IMR-90 (cell line): ENCODE measurements at regions not wholly inside any gene's neighbourhood (a gene's known extent, or its start where the extent isn't known, plus 50 kb on each side); places are given as distances from the start of the nearest gene placed in this dataset.

Experiments used
- ATAC-seq: fragments of 200-7000 bp; cut with Tn5 transposase; 2 replicates; pipeline ENCODE4 v1.9.1; 2020; ENCODE audit warnings: low read depth, mild to moderate bottlenecking, moderate library complexity
- BruUV-seq: library from RNA; stranded (reverse); fragments of 400-500 nt; replicated peaks from 2 replicates; lab custom pipeline; 2021; lab: Mats Ljungman, UMichigan
- CTCF ChIA-PET: fragments of 300-600 bp; formaldehyde crosslinking; extraction: SDS; loops from one replicate; lab custom pipeline; 2021; ENCODE audit warnings: antibody characterized with exemption; lab: Yijun Ruan, JAX
- POLR2A ChIA-PET: fragments of 300-600 bp; sonication (Branson Sonifier 250); formaldehyde crosslinking; loops from one replicate; lab custom pipeline; 2022; ENCODE audit warnings: antibody characterized with exemption; ENCODE audit not compliant: unreplicated experiment; lab: Charles Lee
- DNase-seq: peaks from one replicate; pipeline ENCODE4 v3.0.0; 2013
- H2AFZ ChIP-seq: replicated peaks from 2 replicates; pipeline ENCODE3; 2013; ENCODE audit warnings: low read length, mild to moderate bottlenecking; ENCODE audit not compliant: poor library complexity
- H2AK5ac ChIP-seq: 2 replicates; pipeline ENCODE4 v1.6.1; 2013; ENCODE audit warnings: low read depth, low read length, inconsistent platforms
- H2AK9ac ChIP-seq: replicated peaks from 2 replicates; pipeline ENCODE3; 2013; ENCODE audit warnings: mild to moderate bottlenecking, low read depth, low read length, moderate library complexity; ENCODE audit not compliant: poor library complexity
- H2BK120ac ChIP-seq: 2 replicates; pipeline ENCODE4 v1.6.1; 2013; ENCODE audit warnings: low read depth, low read length, inconsistent platforms
- H2BK15ac ChIP-seq: 3 replicates; pipeline ENCODE4 v1.6.1; 2013; ENCODE audit warnings: low read depth, low read length, inconsistent platforms
- H2BK20ac ChIP-seq: 2 replicates; pipeline ENCODE4 v1.6.1; 2013; ENCODE audit warnings: low read depth, mild to moderate bottlenecking, inconsistent platforms, low read length, moderate library complexity
- H2BK5ac ChIP-seq: 2 replicates; pipeline ENCODE4 v1.6.1; 2013; ENCODE audit warnings: mild to moderate bottlenecking, low read depth, low read length, inconsistent platforms; ENCODE audit not compliant: poor library complexity, severe bottlenecking
- H3K14ac ChIP-seq: replicated peaks from 2 replicates; pipeline ENCODE4 v1.6.1; 2013; ENCODE audit warnings: low read depth, low read length, inconsistent platforms
- H3K18ac ChIP-seq: 2 replicates; pipeline ENCODE4 v1.6.1; 2013; ENCODE audit warnings: low read depth, low read length, control low read depth
- H3K23ac ChIP-seq: 2 replicates; pipeline ENCODE4 v1.6.1; 2013; ENCODE audit warnings: low read depth, low read length, inconsistent platforms
- H3K27ac ChIP-seq: 2 replicates; pipeline ENCODE4 v1.5.1; 2013; ENCODE audit warnings: mild to moderate bottlenecking, control low read depth, low read length; ENCODE audit not compliant: insufficient read depth
- H3K27me3 ChIP-seq: 2 replicates; pipeline ENCODE4 v1.6.1; 2013; ENCODE audit warnings: low read length; ENCODE audit not compliant: control insufficient read depth, insufficient read depth
- H3K36me3 ChIP-seq: 2 replicates; pipeline ENCODE4 v1.6.1; 2013; ENCODE audit warnings: low read length, mixed read lengths; ENCODE audit not compliant: control insufficient read depth, insufficient read depth
- H3K4ac ChIP-seq: 2 replicates; pipeline ENCODE4 v1.6.1; 2013; ENCODE audit warnings: low read depth, low read length, inconsistent platforms
- H3K4me1 ChIP-seq: 2 replicates; pipeline ENCODE4 v1.6.1; 2013; ENCODE audit warnings: low read length, mixed read lengths; ENCODE audit not compliant: control insufficient read depth, insufficient read depth
- H3K4me2 ChIP-seq: 2 replicates; pipeline ENCODE4 v1.6.1; 2013; ENCODE audit warnings: low read depth, mild to moderate bottlenecking, control low read depth, low read length, moderate library complexity
- H3K4me3 ChIP-seq: 2 replicates; pipeline ENCODE4 v1.5.1; 2013; ENCODE audit warnings: low read depth, mild to moderate bottlenecking, control low read depth, low read length, moderate library complexity; ENCODE audit not compliant: insufficient read depth
- H3K56ac ChIP-seq: 2 replicates; pipeline ENCODE4 v1.6.1; 2013; ENCODE audit warnings: low read length, inconsistent platforms; ENCODE audit not compliant: insufficient read depth; ENCODE audit errors: extremely low read depth
- H3K79me1 ChIP-seq, 2 experiments: 2 replicates each; pipeline ENCODE4 v1.6.1; 2013; ENCODE audit warnings: low read length in 2 of 2, inconsistent platforms in 1 of 2, low read depth in 1 of 2
- H3K9ac ChIP-seq: 2 replicates; pipeline ENCODE4 v1.6.1; 2013; ENCODE audit warnings: low read depth, low read length, control low read depth
- H3K9me1 ChIP-seq: 2 replicates; pipeline ENCODE4 v1.6.1; 2013; ENCODE audit warnings: low read length, inconsistent platforms; ENCODE audit not compliant: insufficient read depth
- H3K9me3 ChIP-seq: 2 replicates; pipeline ENCODE4 v1.6.1; 2013; ENCODE audit warnings: low read length; ENCODE audit not compliant: control insufficient read depth, insufficient read depth
- H4K20me1 ChIP-seq: 2 replicates; pipeline ENCODE4 v1.6.1; 2013; ENCODE audit warnings: low read length, inconsistent platforms; ENCODE audit not compliant: insufficient read depth
- H4K5ac ChIP-seq: 2 replicates; pipeline ENCODE4 v1.6.1; 2013; ENCODE audit warnings: mild to moderate bottlenecking, low read depth, low read length, control low read depth
- H4K8ac ChIP-seq, 2 experiments: 2 replicates each; pipeline ENCODE4 v1.6.1; 2013; ENCODE audit warnings: low read depth in 2 of 2, low read length in 2 of 2, control low read depth in 1 of 2, inconsistent platforms in 1 of 2
- H4K91ac ChIP-seq: 2 replicates; pipeline ENCODE4 v1.6.1; 2013; ENCODE audit warnings: low read depth, low read length, inconsistent platforms; ENCODE audit not compliant: insufficient read depth
- BHLHE40 ChIP-seq: fragments of 150-350 bp; IDR thresholded peaks from 2 replicates; pipeline ENCODE4 v1.6.1; 2016; ENCODE audit warnings: mild to moderate bottlenecking, low read depth, low read length
- CEBPB ChIP-seq: IDR thresholded peaks from 2 replicates; pipeline ENCODE4 v1.6.1; 2012; ENCODE audit warnings: low read depth, low read length, improper control_type of control experiment
- CHD1 ChIP-seq: IDR thresholded peaks from 2 replicates; pipeline ENCODE4 v1.6.1; 2012; ENCODE audit warnings: low read depth, low read length, improper control_type of control experiment
- CTCF ChIP-seq: conservative IDR thresholded peaks from 2 replicates; pipeline ENCODE4 v1.5.1; 2012; ENCODE audit warnings: mild to moderate bottlenecking, low read depth, low read length, improper control_type of control experiment
- FOS ChIP-seq: fragments of 150-350 bp; IDR thresholded peaks from 2 replicates; pipeline ENCODE4 v1.6.1; 2016; ENCODE audit warnings: low read depth, low read length
- MAZ ChIP-seq: IDR thresholded peaks from 2 replicates; pipeline ENCODE4 v1.6.1; 2012; ENCODE audit warnings: low read depth, mild to moderate bottlenecking, low read length, improper control_type of control experiment, moderate library complexity, borderline replicate concordance
- MXI1 ChIP-seq: IDR thresholded peaks from 2 replicates; pipeline ENCODE4 v1.6.1; 2012; ENCODE audit warnings: low read depth, mild to moderate bottlenecking, low read length, moderate library complexity, borderline replicate concordance
- NFE2L2 ChIP-seq: fragments of 150-350 bp; IDR thresholded peaks from 2 replicates; pipeline ENCODE4 v1.6.1; 2016; ENCODE audit warnings: low read depth, mild to moderate bottlenecking, low read length
- POLR2A ChIP-seq: IDR thresholded peaks from 2 replicates; pipeline ENCODE4 v1.6.1; 2012; ENCODE audit warnings: mild to moderate bottlenecking, low read depth, low read length
- RAD21 ChIP-seq: IDR thresholded peaks from 2 replicates; pipeline ENCODE4 v1.6.1; 2012; ENCODE audit warnings: low read length, improper control_type of control experiment
- RFX5 ChIP-seq: IDR thresholded peaks from 2 replicates; pipeline ENCODE4 v1.8.0; 2012; ENCODE audit warnings: low read depth, mild to moderate bottlenecking, low read length, moderate library complexity
- SMC3 ChIP-seq: fragments of 150-350 bp; IDR thresholded peaks from 2 replicates; pipeline ENCODE4 v1.6.1; 2016; ENCODE audit warnings: low read depth, mild to moderate bottlenecking, antibody characterized with exemption, low read length, moderate library complexity
- WGBS, 2 experiments: methylation state at CpG; one replicate each; pipeline versions ENCODE4 v1.1.5 to v1.1.7; 2013; ENCODE audit warnings: missing lambda C conversion rate in 2 of 2; ENCODE audit not compliant: insufficient read length in 1 of 2; ENCODE audit errors: extremely low coverage in 2 of 2; 5-methylcytosine and 5-hydroxymethylcytosine counted together
- dilution Hi-C: fragments of 300-500 bp; cut with HindIII; formaldehyde crosslinking; loops from one replicate; pipeline ENCODE4 v1.14.3; 2018; ENCODE audit warnings: low sequenced_read_pairs; ENCODE audit not compliant: unreplicated experiment
- in situ Hi-C: fragments of 300-500 bp; cut with MboI; formaldehyde crosslinking; loops from 3 replicates; pipeline ENCODE4 v1.14.3; 2019; ENCODE audit warnings: low sequenced_read_pairs, inconsistent platforms, mixed read lengths
- intact Hi-C: fragments of 100-400 bp; cut with micrococcal nuclease; formaldehyde crosslinking; loops from 2 replicates; pipeline ENCODE4 v1.10.0; 2022
- TF ChIP-seq, protein P1 (sequence below): fragments of 150-350 bp; IDR thresholded peaks from 2 replicates; pipeline ENCODE4 v1.6.1; 2016; ENCODE audit warnings: low read depth, mild to moderate bottlenecking, low read length, moderate library complexity, borderline replicate concordance
- TF ChIP-seq, protein P2 (sequence below): fragments of 150-350 bp; IDR thresholded peaks from 2 replicates; pipeline ENCODE4 v1.6.1; 2017; ENCODE audit warnings: mild to moderate bottlenecking, antibody characterized with exemption, low read length, low read depth

DNA sequence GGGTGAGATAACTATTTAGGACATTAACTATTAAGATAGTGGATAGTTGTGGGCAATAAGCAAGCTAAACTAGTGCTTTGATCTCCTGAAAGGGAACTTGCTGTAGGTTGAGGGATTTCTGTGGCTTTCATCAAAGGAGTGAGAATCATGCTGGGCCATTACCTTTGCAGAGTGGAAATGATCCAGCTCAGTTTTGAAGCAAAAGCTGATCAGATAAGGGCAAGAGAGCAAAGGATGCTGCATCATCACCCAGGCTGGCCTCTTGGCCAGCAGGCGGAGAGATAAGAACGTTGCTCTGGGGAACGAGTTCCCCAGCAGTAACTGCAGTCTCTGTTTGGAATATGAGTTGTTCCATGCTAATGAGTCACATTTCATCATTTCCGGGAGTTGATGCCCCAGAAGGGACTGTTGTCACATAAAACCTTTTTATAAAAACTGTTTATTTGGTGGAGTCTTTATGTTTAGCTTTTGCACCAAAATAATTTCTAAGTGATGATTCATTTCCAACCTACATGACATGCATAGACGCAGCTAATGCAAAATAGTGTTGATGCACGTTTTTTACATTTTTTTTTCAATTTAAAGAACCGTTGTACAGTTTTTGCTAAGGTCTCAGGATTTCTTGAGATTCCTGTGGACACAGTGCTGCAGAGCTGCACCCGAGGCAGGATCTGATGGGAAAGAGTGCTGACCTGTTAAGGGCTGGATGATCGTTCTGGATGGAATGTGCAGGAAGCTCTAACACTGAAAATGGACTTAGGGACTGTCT, 99.3 kb downstream of the ACTBL2 start:
- Histone ChIP-seq H3K36me3 (no peaks in the 10 kb centered on the region), H3K23ac (peak overlapping the region; percentile 79), H3K14ac (peak overlapping the region; percentile 93), H3K79me1 (no peaks in the 10 kb centered on the region), H3K4me1 (peaks cover 8% of the 10 kb centered on the region), H3K4ac (peak overlapping the region; percentile 97), H4K20me1 (no peaks in the 10 kb centered on the region; the same call in 1 of the 2 replicates), H2AK5ac (peak overlapping the region; percentile 72; the same call in 1 of the 2 replicates), H2AFZ (peak overlapping the region; percentile 64), H2AK9ac (no peak overlapping the region), H4K91ac (peak overlapping the region; percentile 92), H4K5ac (peak overlapping the region; percentile 62), H3K27me3 (no peaks in the 10 kb centered on the region), H3K9ac (peak overlapping the region; percentile 36), H3K4me2 (peak overlapping the region; percentile 44), H4K8ac (peak overlapping the region; percentile 89 to 95), H3K4me3 (no peak overlapping the region), H3K56ac (peak overlapping the region; percentile 95), H2BK20ac (peak overlapping the region; percentile 99), H3K27ac (peak overlapping the region; percentile 94), H2BK120ac (peak overlapping the region; percentile 98), H3K9me3 (no peaks in the 10 kb centered on the region), H2BK5ac (peak overlapping the region; percentile 91), H3K9me1 (peaks cover 18% of the 10 kb centered on the region), H3K18ac (peak overlapping the region; percentile 81), H2BK15ac (peak overlapping the region; percentile 85; the same call in 2 of the 3 replicates)
- BruUV-seq, result no TSS peak
- WGBS, 2 experiments, result 0% methylated on average over 6 of the region's 9 CpGs; no CpG with 5 or more reads in 1 of the 2 experiments
- POLR2A ChIA-PET, result interaction anchor here (1.1 kb wide), 1 partner anchor 67 kb away, joined by 7 read pairs; no protein-coding TSS in a partner anchor
- in situ Hi-C loops, result no loop called here
- CTCF ChIA-PET, result interaction anchor here (0.6 to 1.7 kb wide), 6 partner anchors 59 to 823 kb away, joined by 3 to 11 read pairs (median 3); no protein-coding TSS in a partner anchor
- dilution Hi-C loops, result no loop called here
- peak; percentile 93 for ATAC-seq
- intact Hi-C loops, result loop anchor here (1.0 to 5.0 kb wide), 5 partner anchors 54 to 1077 kb away; partner anchors contain the start of gene PLK2
- peak; percentile 99 for DNase-seq
- TF ChIP-seq CHD1, result no peak
- TF ChIP-seq RFX5, result no peak
- TF ChIP-seq FOS, result peak; percentile 84
- TF ChIP-seq, protein P1, sequence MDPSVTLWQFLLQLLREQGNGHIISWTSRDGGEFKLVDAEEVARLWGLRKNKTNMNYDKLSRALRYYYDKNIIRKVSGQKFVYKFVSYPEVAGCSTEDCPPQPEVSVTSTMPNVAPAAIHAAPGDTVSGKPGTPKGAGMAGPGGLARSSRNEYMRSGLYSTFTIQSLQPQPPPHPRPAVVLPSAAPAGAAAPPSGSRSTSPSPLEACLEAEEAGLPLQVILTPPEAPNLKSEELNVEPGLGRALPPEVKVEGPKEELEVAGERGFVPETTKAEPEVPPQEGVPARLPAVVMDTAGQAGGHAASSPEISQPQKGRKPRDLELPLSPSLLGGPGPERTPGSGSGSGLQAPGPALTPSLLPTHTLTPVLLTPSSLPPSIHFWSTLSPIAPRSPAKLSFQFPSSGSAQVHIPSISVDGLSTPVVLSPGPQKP, result no peak
- peak; percentile 66 for TF ChIP-seq RAD21
- TF ChIP-seq CEBPB, result peak; percentile 83
- peak; percentile 75; the same call in 1 of the 2 replicates for TF ChIP-seq NFE2L2
- TF ChIP-seq MXI1, result no peak
- TF ChIP-seq POLR2A, result no peak
- TF ChIP-seq MAZ, result no peak
- TF ChIP-seq SMC3, result peak; percentile 51
- peak; percentile 95 for TF ChIP-seq BHLHE40
- TF ChIP-seq CTCF, result peak; percentile 59
- TF ChIP-seq, protein P2, sequence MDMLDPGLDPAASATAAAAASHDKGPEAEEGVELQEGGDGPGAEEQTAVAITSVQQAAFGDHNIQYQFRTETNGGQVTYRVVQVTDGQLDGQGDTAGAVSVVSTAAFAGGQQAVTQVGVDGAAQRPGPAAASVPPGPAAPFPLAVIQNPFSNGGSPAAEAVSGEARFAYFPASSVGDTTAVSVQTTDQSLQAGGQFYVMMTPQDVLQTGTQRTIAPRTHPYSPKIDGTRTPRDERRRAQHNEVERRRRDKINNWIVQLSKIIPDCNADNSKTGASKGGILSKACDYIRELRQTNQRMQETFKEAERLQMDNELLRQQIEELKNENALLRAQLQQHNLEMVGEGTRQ, result no peak
